Stimulated activated CD8-positive, alpha-beta memory T cell treated with anti-CD3 and anti-CD28 coated beads, Interleukin-2, amount 100 ng/mL, for 1 hour (primary cell): ENCODE measurements at regions not wholly inside any gene's neighbourhood (a gene's known extent, or its start where the extent isn't known, plus 50 kb on each side); places are given as distances from the start of the nearest gene placed in this dataset.

Experiments
- DNase-seq, 2 donors: peaks; one replicate each; pipeline ENCODE4 v3.0.0-alpha.2; 2020; ENCODE audit warnings: low read depth in 2 of 2

DNA sequence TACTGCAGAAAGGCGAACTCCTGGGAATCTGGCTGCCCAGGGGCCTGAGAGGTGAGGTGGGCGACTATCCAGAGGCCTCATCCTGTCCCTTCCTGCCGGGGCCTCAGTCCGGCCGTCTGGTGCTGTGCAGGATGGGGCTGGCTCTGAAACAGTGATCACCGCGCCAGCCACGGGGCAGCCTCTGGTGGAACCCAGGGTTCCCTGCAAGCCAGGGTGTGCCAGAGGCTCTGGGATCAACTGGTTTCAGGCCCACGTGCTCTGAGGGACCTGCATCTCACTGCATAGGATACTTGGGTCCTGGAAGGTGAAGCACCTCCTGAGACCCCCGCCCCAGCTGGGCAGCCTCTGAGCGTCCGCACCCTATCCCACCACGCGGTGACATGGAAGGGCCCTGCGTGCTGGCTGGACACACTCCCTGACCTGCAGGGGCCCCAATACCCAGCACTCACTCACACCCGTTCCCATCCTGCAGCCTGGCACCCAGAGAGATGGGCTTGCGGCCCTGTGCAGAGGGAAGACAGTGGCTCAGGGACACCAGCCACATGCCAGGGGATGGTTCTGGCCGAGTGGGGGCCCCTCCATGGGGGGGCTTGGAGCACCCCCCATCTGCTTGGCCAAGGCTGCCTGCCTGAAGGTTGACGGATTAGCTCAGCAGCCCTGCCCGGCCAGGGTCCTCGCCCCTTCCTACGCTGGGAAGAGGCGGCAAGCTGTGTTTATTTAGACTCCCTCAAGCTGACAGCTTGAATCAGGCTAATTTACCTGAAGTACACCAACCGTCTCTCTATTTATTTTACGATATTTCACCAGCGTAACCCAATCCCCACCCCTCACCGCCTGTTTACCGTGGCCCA, 64.3 kb upstream of the TTC34 start:
- no peak for DNase-seq

DNA sequence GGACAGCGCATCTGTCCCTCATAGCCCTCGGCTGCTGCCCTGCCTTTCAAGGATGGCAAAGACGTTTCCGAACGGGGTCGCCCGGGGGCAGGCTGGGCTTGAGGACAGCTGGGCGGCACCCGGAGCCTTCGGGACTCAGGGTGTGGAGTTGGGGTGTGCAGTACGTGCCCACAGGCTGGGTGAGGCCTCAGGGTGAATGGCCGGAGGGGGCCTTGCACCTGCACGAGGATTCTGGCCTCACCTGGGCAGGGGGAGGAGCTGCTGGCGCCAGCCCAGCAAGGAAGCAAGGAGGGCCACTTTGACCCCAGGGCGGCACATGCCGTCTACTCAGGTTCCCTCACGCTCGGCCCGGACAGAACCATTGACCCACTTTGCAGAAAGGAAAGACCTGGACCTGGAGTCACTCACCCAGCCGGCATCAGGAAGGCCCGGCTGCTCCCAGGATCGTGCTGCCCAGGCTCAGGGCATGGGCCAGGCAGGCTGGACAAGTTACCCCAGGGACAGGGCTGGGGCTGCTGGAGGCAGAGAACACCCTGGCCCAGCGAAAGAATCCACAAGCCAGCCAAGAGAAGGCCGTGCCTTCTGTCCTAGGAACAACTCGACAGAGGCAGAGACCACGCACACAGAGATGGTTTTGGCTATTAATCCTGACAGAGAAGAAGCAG, 65.1 kb upstream of the TTC34 start:
- DNase-seq, result no peak

DNA sequence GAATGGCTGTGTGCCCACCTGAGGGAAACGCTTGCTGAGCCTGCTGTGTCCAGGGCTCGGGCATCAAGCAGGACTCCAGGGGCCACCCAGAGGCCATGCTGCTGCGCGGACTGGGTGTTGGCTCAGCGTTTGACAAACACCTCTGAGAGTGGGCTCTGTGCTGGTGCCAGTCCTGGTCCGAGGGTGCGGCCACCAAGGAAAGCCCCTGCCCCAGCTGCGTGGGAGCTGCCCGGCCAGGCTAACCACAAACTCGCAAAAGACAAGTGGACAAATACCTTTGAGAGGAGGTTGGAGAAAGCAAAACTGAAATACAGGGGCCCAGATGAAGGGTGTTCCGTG, 65.6 kb upstream of the TTC34 start:
- DNase-seq, result no peak

DNA sequence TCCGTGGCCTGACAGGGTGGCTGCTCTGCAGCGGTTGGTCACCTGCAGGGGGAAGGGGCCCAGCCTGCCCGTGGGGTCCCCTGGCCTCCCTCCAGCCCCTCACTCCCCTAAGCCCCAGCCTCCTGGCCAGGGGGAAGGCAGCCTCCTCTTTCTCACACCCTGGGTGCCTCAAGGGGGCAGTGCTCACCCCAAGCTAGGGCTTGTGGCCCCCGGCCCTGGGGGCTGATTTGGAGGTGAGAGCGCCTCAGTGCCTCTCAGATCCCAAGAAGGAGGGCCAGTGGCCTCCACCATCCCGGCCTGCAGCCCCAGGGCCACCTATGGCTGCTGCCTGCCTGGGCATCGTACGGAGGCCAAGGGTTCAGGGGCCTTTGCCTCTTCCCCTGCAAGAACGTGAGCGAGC, 66.4 kb upstream of the TTC34 start:
- no peak for DNase-seq

DNA sequence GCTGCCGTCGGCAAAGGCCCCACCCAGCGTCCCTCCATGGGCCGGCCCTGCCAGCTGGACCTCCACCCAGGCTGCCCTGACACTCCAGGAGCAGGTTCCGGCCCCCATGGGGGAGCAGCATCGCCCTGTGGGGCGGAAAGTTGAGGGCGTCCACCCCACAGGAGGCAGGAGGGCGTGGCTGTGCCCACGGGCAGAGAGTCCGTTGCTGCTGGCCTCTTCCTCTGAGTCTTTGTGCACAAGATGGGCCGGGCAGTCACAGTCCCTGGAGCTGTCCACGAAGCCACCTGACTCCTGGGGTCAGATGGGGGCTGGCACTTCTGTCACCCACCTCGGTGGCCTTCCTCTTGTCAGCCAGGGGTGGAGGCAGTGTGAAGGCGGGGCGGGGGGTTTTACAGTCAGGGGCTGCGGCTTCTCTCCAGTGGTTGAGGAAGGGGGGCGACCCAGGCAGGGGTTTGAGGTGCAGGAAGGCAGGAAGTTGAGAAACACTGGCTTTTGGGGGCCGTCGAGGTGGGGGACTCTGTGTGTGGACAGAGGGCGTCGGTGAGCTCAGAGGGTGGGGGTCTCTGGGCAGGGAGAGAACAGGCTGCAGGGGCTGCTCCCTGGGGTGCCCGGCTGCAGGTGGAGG, 67.2 kb upstream of the TTC34 start:
- no peak for DNase-seq

DNA sequence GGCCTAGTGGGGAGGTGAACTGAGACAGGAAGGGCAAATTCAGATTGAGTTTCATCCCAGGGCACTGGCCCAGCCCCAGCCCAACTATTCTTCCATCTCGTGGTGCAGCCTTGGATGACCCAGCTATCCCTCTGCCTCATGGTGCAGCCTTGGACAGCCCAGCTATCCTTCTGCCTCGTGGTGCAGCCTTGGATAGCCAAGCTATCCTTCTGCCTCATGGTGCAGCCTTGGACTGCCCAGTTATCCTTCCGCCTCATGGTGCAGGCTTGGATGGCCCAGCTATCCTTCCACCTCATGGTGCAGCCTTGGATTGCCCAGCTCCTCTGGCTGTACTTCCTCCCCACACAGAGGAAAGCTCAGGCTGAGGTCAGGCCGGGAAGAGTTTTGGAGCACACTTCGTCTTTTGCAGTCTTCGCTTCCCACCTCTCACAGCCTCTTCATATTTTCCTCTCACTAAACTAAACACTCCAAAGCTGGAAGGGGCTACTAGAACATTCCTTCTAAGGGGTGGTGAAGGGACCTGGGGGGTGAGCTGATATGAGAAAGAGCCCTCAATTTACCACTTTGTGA, 69.8 kb upstream of the TTC34 start:
- no peak for DNase-seq

DNA sequence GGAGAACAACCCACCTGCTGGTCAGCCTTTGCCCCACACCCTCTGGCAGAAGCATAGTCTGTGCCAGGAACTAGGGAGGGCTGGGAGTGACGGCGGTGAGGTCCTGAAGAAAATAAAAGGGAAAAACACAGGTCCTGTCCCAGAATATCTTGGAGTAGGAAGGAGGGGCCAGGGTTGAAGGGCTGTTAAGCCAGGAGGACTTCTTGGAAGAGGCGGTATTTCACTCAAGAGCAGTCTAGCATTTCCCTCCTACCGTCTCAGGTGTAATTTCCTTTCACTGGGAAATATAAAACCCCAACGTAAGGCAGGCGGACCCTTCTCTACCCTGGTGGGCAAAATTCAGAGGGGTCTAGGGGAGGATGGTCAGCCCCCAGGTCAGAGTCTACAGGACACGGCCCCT, 72.7 kb upstream of the TTC34 start:
- no peak for DNase-seq

DNA sequence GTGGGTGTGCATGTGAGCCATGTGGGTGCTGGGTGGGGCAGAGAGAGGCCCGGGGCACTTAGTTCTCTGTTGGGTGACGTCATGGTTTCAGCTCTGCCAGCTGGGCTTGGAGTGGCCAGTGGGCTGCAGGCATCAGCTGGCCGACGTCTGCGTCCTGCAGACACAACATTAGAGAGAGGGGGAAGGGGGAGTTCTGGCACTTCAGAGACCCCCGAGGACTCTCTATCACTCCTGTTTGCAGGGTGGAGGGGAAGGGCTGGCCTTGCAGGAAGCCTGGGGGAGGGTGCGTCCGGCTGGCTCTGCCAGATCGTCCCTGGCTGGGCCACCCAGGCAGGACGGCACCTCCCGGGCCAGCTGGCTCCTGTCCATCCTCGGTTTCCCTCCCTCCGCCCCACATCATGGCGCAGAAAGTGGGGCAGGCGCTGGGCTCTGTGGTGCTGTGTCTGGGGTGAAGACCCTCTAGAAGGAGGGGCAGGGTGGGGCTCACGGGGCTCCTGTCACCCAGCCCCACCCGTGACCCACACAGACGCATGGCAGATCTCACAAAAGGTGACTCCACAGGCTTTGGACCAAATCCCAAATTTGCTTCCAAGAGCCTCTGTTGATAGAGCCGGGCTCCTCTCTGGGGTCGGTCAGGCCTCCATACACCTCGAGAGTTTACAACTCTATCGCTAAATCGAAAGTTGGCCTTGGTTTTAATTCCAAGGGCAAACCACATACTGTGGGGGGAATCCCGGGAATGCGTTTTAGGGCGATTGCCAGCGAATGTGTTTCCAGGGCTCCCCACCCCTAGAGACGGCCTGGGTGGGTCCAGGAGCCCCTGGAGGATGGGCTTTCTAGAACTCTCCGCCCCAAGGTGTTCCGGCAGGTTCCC, 73.4 kb upstream of the TTC34 start:
- DNase-seq, result no peak

DNA sequence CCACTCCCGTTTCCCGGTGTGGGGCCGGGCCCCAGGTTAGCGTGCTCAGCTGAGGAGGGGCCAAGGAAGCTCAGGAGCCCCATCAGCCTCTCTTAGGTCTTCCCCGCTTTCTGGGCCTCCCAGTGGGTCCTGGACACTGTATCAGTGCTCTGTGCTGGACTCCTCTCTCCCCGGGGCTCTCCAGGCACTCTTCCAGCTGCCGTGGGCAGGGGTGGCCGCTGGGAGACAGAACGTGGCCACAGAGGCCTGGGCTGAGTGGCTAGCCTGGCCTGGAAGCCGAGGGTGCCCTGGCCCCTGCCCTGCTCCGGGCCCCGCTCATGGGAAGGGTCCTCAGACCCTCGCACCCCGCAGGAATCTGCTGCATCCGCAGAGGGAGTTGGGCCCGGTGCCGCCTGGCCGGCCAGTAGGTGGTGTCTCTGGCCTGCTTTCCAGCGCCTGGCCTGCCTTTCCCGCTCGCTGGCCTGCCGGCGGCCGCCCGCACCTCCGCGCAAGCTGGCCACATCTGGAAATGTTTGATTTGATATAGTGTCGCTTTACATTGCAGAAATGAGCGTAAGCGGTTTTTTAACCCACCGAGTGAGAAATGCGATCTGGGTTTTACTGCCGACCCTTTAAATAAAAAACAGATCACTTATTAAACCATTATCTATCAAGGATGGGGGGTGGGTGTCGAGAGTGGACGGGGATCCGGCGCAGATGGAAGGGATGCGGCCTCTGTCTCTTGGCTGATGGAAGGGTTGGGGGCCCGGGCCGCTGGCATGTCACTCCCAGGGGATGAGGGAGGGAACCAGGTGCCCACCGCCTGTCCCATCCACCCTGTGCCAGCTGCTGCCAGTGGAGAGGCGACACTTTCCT, 74.4 kb upstream of the TTC34 start:
- no peak for DNase-seq

DNA sequence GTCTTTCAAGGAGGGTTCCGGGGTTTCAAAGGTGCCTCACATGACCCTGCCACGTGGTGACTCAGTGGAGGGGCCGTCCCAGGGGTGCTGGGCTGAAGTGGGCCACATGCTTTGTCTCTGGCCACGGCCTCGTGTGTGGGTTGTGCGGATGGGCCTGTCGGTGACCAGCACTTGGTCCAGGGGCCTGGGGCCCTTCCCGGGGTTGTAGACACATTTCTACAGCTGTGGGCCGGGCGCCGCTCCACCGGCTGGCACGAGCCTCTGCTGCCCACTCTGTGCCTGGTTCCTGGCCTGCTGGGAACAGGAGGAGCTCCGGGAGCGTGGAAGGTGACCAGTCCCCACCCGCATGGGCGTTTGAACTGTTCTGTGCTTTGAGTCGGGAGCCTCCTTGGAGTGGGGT, 75.4 kb upstream of the TTC34 start:
- DNase-seq, result no peak

DNA sequence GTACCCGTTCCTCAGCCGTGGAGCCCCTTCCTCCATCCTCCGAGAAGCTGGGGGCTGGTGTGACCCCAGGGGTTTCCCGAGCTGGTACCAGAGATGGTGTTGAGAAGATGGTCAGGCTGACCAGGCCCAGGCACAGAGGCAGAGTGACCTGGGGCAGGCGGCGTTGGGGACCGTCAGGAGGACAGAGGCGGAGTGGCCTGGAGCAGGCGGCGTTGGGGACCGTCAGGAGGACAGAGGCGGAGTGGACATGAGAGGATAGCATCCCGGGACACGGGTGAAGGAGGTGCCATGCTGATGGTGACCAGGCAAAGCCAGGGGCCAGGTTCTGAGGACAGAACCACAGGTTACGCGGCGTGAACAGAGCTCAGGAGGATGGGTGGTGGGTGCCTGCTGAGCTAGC, 75.9 kb upstream of the TTC34 start:
- no peak for DNase-seq

DNA sequence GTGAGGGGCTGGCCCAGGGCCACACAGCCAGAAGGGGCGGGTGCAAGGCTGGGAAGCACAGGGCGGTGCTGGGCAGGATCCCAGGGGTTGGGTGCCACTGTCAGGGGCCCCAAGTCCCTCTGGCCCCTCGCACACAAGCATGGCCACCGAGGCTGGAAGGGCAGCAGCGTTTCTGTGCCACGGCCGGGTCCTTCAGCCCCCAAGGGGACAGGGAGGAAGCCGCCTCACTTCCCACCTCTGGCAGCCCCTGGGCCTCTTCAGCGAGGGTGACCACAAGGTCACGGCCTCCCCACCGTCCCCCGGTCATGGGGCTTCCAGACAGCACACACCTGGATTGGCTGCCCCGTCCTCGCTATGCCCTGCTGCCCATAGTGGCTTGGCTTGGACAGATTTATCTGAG, 77.1 kb upstream of the TTC34 start:
- DNase-seq, result no peak

DNA sequence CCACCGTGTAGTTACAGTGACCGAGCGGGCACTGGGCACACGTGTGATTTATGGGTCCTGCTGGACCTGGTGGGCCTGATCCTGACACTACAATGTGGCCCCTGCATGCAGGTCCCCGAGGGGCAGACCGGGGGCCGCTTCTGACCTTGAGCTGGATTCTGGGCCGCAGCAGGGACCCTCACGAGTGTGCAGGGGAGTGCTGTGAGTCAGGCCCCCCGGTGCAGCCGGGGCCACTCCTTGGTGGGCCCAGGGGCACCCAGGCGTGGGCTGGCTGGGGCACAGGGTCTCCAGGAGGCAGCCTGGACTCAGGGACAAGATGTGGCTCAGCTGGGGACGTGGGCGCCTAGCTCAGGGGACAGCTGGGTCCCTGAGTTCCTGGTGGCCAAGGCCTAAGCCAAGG, 77.5 kb upstream of the TTC34 start:
- no peak for DNase-seq

DNA sequence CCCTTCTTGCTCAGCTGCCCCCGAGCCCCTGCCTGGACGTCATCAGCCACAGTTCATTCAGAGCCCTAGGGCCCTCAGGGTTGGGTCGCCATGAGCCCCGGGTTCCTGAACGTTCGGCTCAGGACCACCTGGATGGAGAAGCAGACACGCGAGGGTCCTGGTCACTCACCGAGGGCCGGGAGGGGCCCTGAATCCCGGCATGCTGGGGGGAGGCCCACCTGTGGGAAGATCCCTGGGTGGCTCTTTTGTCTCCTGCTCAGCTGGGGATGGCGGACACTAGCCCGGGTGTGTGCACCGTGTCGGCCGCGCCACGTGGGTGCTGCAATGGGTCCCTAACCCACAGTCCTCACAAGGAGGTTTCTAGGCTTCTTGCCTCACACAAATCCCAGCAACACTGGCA, 78.1 kb upstream of the TTC34 start:
- DNase-seq, result no peak

DNA sequence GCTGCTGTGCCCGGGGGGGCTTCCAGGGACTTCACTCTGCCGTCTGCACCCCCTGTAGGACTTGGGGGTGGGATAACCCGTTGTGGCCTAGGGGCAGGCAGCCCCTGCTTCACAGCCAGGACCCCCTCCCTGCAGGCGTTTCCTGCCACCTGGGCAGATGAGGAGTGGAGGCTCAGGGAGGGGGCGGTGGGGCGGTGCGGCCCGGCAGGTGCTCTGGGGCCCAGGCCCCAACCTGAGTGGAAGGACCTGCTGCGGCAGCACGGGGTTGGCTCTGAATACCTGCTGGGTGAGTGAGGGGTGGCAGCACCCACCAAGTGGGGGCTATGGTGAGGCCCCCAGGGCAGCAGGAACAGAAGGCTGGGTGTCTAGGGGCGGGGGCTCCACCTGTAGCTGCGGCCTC, 78.6 kb upstream of the TTC34 start:
- DNase-seq, result no peak

DNA sequence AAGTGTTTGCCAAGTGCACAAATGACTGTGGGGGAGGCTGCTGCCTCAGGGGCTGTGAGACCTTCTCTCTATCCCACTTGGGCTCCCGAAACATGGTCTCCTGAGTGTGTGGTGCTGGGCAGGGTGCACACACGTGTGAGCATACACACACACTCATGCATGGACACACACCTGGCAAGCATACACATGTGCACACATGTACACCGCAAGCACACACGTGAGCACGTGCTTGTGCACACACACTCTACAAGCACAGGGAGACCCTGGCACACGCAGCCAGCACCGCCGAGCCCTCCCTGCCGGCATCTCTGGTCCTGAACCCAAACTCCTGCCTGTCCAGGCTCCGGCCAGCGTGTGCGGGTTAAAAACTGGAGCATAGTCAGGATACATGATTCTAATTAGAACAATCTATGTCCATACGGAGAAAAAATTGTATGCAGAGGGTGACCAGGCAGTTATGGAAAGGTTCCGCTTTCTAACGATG, 79.4 kb upstream of the TTC34 start:
- no peak for DNase-seq

DNA sequence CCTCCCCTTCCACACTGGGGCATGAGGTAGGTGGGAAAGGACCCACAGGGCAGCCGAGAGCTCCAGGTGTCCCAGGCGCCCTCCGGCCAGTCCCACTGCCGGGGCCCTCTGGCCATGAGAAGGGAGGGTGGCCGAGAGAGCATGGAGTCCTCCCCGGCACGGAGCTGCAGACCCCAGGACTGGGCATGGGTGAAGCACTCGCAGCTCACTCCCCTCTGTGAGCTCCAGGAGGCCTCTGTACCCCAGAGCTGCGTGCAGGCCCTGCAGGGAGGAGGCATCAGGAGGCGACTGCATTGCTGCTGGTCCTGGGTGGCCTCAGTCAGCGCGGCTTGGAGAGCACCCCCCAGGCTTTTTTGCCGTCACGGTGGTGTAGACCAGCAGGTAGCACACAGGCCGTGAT, 80.1 kb upstream of the TTC34 start:
- DNase-seq, result no peak

DNA sequence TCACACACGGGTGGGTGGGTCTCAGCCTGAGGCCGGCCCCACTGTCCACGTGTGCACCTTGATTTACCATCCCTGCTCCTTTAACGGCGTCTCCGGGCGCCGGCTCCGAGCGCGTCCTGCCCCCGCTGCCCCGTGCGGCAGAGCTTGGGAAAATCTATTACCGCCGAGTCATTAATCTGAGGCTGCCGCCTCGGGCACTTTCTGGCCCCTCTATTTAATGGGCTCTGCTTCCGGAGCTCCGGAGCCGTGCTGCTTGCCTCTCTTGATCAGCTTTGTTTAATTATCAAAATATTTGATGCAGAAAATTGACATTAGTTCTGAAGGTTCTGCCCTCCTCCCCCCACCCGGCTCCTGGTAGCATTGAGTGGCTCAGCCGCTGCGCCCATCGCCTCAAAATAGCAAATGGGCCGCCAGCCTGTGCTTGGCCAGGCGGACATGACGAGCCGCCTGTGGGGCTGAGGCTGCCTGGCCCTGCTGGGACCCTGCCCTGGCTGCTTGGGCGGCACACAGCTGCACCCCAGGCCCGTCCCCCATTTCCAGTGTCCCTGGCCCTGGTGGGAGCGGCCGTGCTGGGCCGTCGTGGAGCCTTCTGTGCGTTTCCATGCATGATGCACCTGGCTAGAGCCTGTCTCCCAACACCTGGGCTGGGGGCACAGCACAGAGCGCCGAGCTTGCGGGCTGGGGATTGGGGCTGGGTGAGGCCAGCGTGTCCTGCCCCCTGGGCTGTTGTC, 81.6 kb upstream of the TTC34 start:
- DNase-seq, result no peak

DNA sequence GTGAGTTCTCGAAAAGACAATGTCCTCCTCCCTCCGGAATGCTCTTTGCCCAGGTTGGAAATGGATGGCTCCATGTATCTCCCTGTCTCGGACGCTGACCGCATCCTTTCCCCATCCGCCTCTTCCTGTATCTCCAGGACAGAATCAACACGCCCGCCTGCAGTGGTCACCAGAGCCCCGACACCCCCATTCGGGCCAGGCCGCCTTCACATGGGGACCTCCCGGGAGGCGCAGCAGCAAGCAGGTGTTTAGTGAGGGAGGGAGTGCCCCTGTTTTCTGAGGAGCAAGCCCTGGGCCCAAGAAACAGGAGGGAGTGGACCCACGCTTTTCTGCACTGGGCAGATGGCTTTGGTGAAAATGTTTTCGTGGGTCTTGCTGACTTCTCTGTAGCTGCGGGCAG, 83.5 kb upstream of the TTC34 start:
- no peak for DNase-seq

DNA sequence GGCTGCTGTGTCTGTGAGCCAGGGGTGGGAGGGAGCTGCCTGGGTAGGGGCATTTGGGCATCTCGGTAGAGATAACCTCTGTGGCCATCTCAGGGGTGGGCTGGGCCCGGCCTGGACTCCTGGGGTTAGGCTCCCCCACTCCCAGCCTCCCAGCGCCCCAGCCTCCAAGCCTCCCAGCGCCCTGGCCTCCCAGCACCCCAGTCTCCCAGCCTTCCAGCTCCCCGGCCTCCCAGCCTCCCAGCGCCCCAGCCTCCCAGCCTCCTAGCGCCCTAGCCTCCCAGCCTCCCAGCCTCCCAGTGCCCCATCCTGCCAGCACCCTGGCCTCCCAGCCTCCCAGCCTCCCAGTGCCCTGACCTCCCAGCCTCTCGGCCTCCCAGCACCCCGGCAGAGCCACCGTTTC, 85.1 kb upstream of the TTC34 start:
- DNase-seq, result no peak
